Brain microvascular endothelial cell (primary cell): ENCODE measurements at regions not wholly inside any gene's neighbourhood (a gene's known extent, or its start where the extent isn't known, plus 50 kb on each side); places are given as distances from the start of the nearest gene placed in this dataset.

ENCODE experiments used
- DNase-seq: peaks from one replicate; pipeline ENCODE4 v3.0.0-alpha.2; 2020
- H3K27ac ChIP-seq: fragments of 250-450 bp; sonication (Bioruptor Pico); 2 replicates; pipeline ENCODE4 v1.5.1; 2020; ENCODE audit warnings: mild to moderate bottlenecking, moderate library complexity
- H3K27me3 ChIP-seq: fragments of 250-450 bp; sonication (Bioruptor Pico); replicated peaks from 2 replicates; pipeline ENCODE4 v1.5.1; 2020; ENCODE audit warnings: mild to moderate bottlenecking
- H3K36me3 ChIP-seq: fragments of 250-450 bp; sonication (Bioruptor Pico); replicated peaks from 2 replicates; pipeline ENCODE4 v1.5.1; 2020; ENCODE audit warnings: mild to moderate bottlenecking
- H3K4me3 ChIP-seq: 2 replicates; pipeline ENCODE4 v1.5.1; 2011; ENCODE audit warnings: low read depth, mild to moderate bottlenecking, control low read depth, low read length, moderate library complexity
- in situ Hi-C: cut with HindIII; loops from 2 replicates; pipeline ENCODE4 v1.10.0; 2017; ENCODE audit warnings: low sequenced_read_pairs, low pct_ligation_motif_present
- TF ChIP-seq, protein P1 (sequence below): IDR thresholded peaks from 2 replicates; pipeline ENCODE4 v1.5.1; 2011; ENCODE audit warnings: low read depth, mild to moderate bottlenecking, moderate library complexity, low read length, control low read depth, inconsistent platforms; ENCODE audit errors: missing control alignments

- in situ Hi-C loops = no loop called here
- Histone ChIP-seq H3K4me3 (no peak overlapping the region), H3K27ac (no peak overlapping the region), H3K27me3 (no peaks in the 10 kb centered on the region), H3K36me3 (no peaks in the 10 kb centered on the region)
- TF ChIP-seq, protein P1, sequence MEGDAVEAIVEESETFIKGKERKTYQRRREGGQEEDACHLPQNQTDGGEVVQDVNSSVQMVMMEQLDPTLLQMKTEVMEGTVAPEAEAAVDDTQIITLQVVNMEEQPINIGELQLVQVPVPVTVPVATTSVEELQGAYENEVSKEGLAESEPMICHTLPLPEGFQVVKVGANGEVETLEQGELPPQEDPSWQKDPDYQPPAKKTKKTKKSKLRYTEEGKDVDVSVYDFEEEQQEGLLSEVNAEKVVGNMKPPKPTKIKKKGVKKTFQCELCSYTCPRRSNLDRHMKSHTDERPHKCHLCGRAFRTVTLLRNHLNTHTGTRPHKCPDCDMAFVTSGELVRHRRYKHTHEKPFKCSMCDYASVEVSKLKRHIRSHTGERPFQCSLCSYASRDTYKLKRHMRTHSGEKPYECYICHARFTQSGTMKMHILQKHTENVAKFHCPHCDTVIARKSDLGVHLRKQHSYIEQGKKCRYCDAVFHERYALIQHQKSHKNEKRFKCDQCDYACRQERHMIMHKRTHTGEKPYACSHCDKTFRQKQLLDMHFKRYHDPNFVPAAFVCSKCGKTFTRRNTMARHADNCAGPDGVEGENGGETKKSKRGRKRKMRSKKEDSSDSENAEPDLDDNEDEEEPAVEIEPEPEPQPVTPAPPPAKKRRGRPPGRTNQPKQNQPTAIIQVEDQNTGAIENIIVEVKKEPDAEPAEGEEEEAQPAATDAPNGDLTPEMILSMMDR = no peak
- no peak for DNase-seq
Observed at GRCh38 chr15:85859671-85860070, 64.9 kb upstream of the KLHL25 start.

- no peak for DNase-seq
- Histone ChIP-seq H3K27me3 (no peaks in the 10 kb centered on the region), H3K36me3 (no peaks in the 10 kb centered on the region), H3K4me3 (no peak overlapping the region), H3K27ac (no peak overlapping the region)
- TF ChIP-seq, protein P1 = no peak
- in situ Hi-C loops = no loop called here
Observed at GRCh38 chr15:85860394-85861161, 65.9 kb upstream of the KLHL25 start.

- H3K27ac ChIP-seq = no peak overlapping the region
- no peak overlapping the region for H3K4me3 ChIP-seq
- TF ChIP-seq, protein P1 = peak; percentile 85
- in situ Hi-C loops = no loop called here
- H3K27me3 ChIP-seq = no peaks in the 10 kb centered on the region
- peak; percentile 29 for DNase-seq
- no peaks in the 10 kb centered on the region for H3K36me3 ChIP-seq
Observed at GRCh38 chr15:85865070-85865684, 70.5 kb upstream of the KLHL25 start.

- no peak for DNase-seq
- in situ Hi-C loops = no loop called here
- no peak overlapping the region for H3K4me3 ChIP-seq
- no peaks in the 10 kb centered on the region for H3K27me3 ChIP-seq
- no peak overlapping the region for H3K27ac ChIP-seq
- TF ChIP-seq, protein P1 = no peak
- no peaks in the 10 kb centered on the region for H3K36me3 ChIP-seq
Observed at GRCh38 chr15:85867250-85867649, 72.5 kb upstream of the KLHL25 start.

- in situ Hi-C loops = no loop called here
- TF ChIP-seq, protein P1 = no peak
- Histone ChIP-seq H3K4me3 (no peak overlapping the region), H3K36me3 (no peaks in the 10 kb centered on the region), H3K27me3 (no peaks in the 10 kb centered on the region), H3K27ac (no peak overlapping the region)
- no peak for DNase-seq
Observed at GRCh38 chr15:85869124-85869523, 74.4 kb upstream of the KLHL25 start.
